NCI-H82 treated with DMSO at 0.1 percent for 48 hours (cell line): ENCODE measurements at regions not wholly inside any gene's neighbourhood (a gene's known extent, or its start where the extent isn't known, plus 50 kb on each side); places are given as distances from the start of the nearest gene placed in this dataset.
A peak's percentile ranks its signal among the peaks of the same experiment; 100 is the strongest.

ENCODE experiments used
- DNase-seq: peaks from one replicate; lab custom pipeline; 2025; ENCODE audit not compliant: unreplicated experiment; lab: John Stamatoyannopoulos, UW

GRCh38 chr9:32234451-32234850 lies 150.0 kb upstream of the ACO1 start:
- no peak for DNase-seq

GRCh38 chr9:32247168-32247567 lies 137.3 kb upstream of the ACO1 start:
- DNase-seq, result no peak

GRCh38 chr9:32248189-32248712 lies 136.2 kb upstream of the ACO1 start:
- DNase-seq, result no peak

- peak; percentile 4 for DNase-seq
Observed at GRCh38 chr9:32251539-32251938, 132.9 kb upstream of the ACO1 start.

GRCh38 chr9:32253731-32254130 lies 130.7 kb upstream of the ACO1 start:
- DNase-seq, result no peak

- DNase-seq, result no peak
Observed at GRCh38 chr9:32255026-32255425, 129.4 kb upstream of the ACO1 start.

GRCh38 chr9:32258482-32258881 lies 126.0 kb upstream of the ACO1 start:
- no peak for DNase-seq

GRCh38 chr9:32260151-32260862 lies 124.1 kb upstream of the ACO1 start:
- DNase-seq, result no peak

- no peak for DNase-seq
Observed at GRCh38 chr9:32264170-32264864, 120.1 kb upstream of the ACO1 start.

- DNase-seq, result no peak
Observed at GRCh38 chr9:32265037-32265436, 119.4 kb upstream of the ACO1 start.

GRCh38 chr9:32278991-32279390 lies 105.5 kb upstream of the ACO1 start:
- no peak for DNase-seq

- no peak for DNase-seq
Observed at GRCh38 chr9:32289756-32290155, 94.7 kb upstream of the ACO1 start.

- DNase-seq, result no peak
Observed at GRCh38 chr9:32291370-32291769, 93.1 kb upstream of the ACO1 start.

GRCh38 chr9:32292611-32293010 lies 91.8 kb upstream of the ACO1 start:
- no peak for DNase-seq

- DNase-seq, result no peak
Observed at GRCh38 chr9:32293091-32293490, 91.4 kb upstream of the ACO1 start.

- no peak for DNase-seq
Observed at GRCh38 chr9:32294106-32294505, 90.3 kb upstream of the ACO1 start.

- DNase-seq, result no peak
Observed at GRCh38 chr9:32300373-32300772, 84.1 kb upstream of the ACO1 start.

GRCh38 chr9:32304495-32304894 lies 79.9 kb upstream of the ACO1 start:
- DNase-seq, result no peak

- no peak for DNase-seq
Observed at GRCh38 chr9:32306006-32306405, 78.4 kb upstream of the ACO1 start.

- DNase-seq, result no peak
Observed at GRCh38 chr9:32319312-32319929, 65.0 kb upstream of the ACO1 start.

- DNase-seq, result no peak
Observed at GRCh38 chr9:32322622-32323021, 61.8 kb upstream of the ACO1 start.

GRCh38 chr9:32326146-32326545 lies 58.3 kb upstream of the ACO1 start:
- DNase-seq, result no peak
